GM18951 (cell line): ENCODE measurements at regions not wholly inside any gene's neighbourhood (a gene's known extent, or its start where the extent isn't known, plus 50 kb on each side); places are given as distances from the start of the nearest gene placed in this dataset.
"Not testable (repeated sequence)": the region's sequence is repeated elsewhere in the genome, so short reads cannot be mapped to it uniquely, and the experiment has no call there.

Source experiments
- POLR2A ChIP-seq: IDR thresholded peaks from 4 replicates; pipeline ENCODE4 v1.6.1; 2011; ENCODE audit warnings: mild to moderate bottlenecking; ENCODE audit not compliant: insufficient read length, insufficient read depth; ENCODE audit errors: extremely low read depth
- in situ Hi-C: fragments of 300-500 bp; cut with MboI; formaldehyde crosslinking; loops from one replicate; pipeline ENCODE4 v1.12.0; 2022; ENCODE audit warnings: low sequenced_read_pairs, mixed read lengths, inconsistent platforms; ENCODE audit not compliant: unreplicated experiment

GRCh38 chr2:58770846-58771245 lies 529.7 kb upstream of the FANCL start:
- no peak for TF ChIP-seq POLR2A
- in situ Hi-C loops = loop anchor here (25.0 kb wide), 1 partner anchor 1791 kb away; the partner anchor contains the start of gene BCL11A

GRCh38 chr2:58769864-58770234 lies 528.7 kb upstream of the FANCL start:
- no peak for TF ChIP-seq POLR2A
- in situ Hi-C loops = loop anchor here (25.0 kb wide), 1 partner anchor 1792 kb away; the partner anchor contains the start of gene BCL11A

- in situ Hi-C loops = loop anchor here (25.0 kb wide), 1 partner anchor 1793 kb away; the partner anchor contains the start of gene BCL11A
Observed at GRCh38 chr2:58769111-58769863, 528.2 kb upstream of the FANCL start.

GRCh38 chr2:58768715-58769080 lies 527.6 kb upstream of the FANCL start:
- no peak for TF ChIP-seq POLR2A
- in situ Hi-C loops = loop anchor here (25.0 kb wide), 1 partner anchor 1794 kb away; the partner anchor contains the start of gene BCL11A

More at GRCh38 chr2:58769111-58769863, 528.2 kb upstream of the FANCL start:
- no peak for TF ChIP-seq POLR2A

GRCh38 chr2:58767828-58768714 lies 526.9 kb upstream of the FANCL start:
- in situ Hi-C loops = loop anchor here (25.0 kb wide), 1 partner anchor 1794 kb away; the partner anchor contains the start of gene BCL11A
- TF ChIP-seq POLR2A = no peak

- TF ChIP-seq POLR2A = no peak
- in situ Hi-C loops = loop anchor here (25.0 kb wide), 1 partner anchor 1798 kb away; the partner anchor contains the start of gene BCL11A
Observed at GRCh38 chr2:58764338-58765104, 523.4 kb upstream of the FANCL start.

- in situ Hi-C loops = loop anchor here (25.0 kb wide), 1 partner anchor 1800 kb away; the partner anchor contains the start of gene BCL11A
- TF ChIP-seq POLR2A = no peak
Observed at GRCh38 chr2:58762176-58762781, 521.2 kb upstream of the FANCL start.

- no peak for TF ChIP-seq POLR2A
- in situ Hi-C loops = loop anchor here (25.0 kb wide), 1 partner anchor 1804 kb away; the partner anchor contains the start of gene BCL11A
Observed at GRCh38 chr2:58757971-58758370, 516.8 kb upstream of the FANCL start.

GRCh38 chr2:58756336-58756735 lies 515.2 kb upstream of the FANCL start:
- in situ Hi-C loops = loop anchor here (25.0 kb wide), 1 partner anchor 1806 kb away; the partner anchor contains the start of gene BCL11A
- no peak for TF ChIP-seq POLR2A

GRCh38 chr2:58752507-58752906 lies 511.4 kb upstream of the FANCL start:
- in situ Hi-C loops = loop anchor here (25.0 kb wide), 1 partner anchor 1810 kb away; the partner anchor contains the start of gene BCL11A

GRCh38 chr2:58751676-58752075 lies 510.6 kb upstream of the FANCL start:
- in situ Hi-C loops = loop anchor here (25.0 kb wide), 1 partner anchor 1811 kb away; the partner anchor contains the start of gene BCL11A

GRCh38 chr2:58749041-58749440 lies 507.9 kb upstream of the FANCL start:
- in situ Hi-C loops = no loop called here
- no peak for TF ChIP-seq POLR2A

GRCh38 chr2:58745334-58745733 lies 504.2 kb upstream of the FANCL start:
- in situ Hi-C loops = not testable (repeated sequence)
